GM12872 (cell line): ENCODE measurements at regions not wholly inside any gene's neighbourhood (a gene's known extent, or its start where the extent isn't known, plus 50 kb on each side); places are given as distances from the start of the nearest gene placed in this dataset.

Experiments used
- TF ChIP-seq, protein P1 (sequence below): IDR thresholded peaks from 3 replicates; pipeline ENCODE4 v1.5.1; 2011; ENCODE audit warnings: low read depth, mild to moderate bottlenecking, low read length, moderate library complexity; ENCODE audit not compliant: insufficient read depth

DNA sequence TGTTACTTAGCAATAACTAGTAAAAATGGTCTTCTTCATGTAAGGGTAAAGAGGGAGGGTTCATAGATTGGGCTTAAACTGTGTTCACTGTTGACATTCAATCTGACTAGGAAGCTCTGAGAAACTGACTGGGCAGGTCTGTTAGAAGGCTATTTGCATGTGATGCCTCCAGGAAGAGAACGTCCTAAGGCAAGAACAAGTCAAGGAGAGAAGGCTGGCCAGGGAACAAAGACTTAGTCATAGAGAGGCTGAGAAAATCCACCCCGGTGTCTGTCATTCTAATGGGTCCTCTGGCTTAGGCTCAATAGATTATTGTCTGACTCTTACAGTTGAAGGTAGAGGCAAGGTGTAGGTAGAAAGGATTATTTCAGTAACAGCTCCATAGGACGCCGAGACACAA is 50.3 kb upstream of the CD44 start:
- TF ChIP-seq, protein P1, sequence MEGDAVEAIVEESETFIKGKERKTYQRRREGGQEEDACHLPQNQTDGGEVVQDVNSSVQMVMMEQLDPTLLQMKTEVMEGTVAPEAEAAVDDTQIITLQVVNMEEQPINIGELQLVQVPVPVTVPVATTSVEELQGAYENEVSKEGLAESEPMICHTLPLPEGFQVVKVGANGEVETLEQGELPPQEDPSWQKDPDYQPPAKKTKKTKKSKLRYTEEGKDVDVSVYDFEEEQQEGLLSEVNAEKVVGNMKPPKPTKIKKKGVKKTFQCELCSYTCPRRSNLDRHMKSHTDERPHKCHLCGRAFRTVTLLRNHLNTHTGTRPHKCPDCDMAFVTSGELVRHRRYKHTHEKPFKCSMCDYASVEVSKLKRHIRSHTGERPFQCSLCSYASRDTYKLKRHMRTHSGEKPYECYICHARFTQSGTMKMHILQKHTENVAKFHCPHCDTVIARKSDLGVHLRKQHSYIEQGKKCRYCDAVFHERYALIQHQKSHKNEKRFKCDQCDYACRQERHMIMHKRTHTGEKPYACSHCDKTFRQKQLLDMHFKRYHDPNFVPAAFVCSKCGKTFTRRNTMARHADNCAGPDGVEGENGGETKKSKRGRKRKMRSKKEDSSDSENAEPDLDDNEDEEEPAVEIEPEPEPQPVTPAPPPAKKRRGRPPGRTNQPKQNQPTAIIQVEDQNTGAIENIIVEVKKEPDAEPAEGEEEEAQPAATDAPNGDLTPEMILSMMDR = no peak
